Right atrium auricular region (tissue), 2 donors: ENCODE measurements at regions not wholly inside any gene's neighbourhood (a gene's known extent, or its start where the extent isn't known, plus 50 kb on each side); places are given as distances from the start of the nearest gene placed in this dataset.

Experiments used
- DNase-seq: peaks from one replicate; pipeline ENCODE4 v3.0.0-alpha.2; 2019; ENCODE audit warnings: low spot score
- H3K27ac ChIP-seq, 2 donors: fragments of 200-600 bp; sonication (generic); 1 replicate in 1 of 2; 2 replicates in 1 of 2; pipeline ENCODE4 v1.5.1; 2016 to 2019
- H3K27me3 ChIP-seq, 2 donors: fragments of 200-600 bp; sonication (generic); one replicate each; pipeline versions ENCODE4 v1.5.1 to v1.6.0; 2017 to 2019
- H3K36me3 ChIP-seq: fragments of 200-600 bp; sonication (generic); one replicate; pipeline ENCODE4 v1.5.1; 2016
- H3K4me1 ChIP-seq, 2 donors: fragments of 200-600 bp; sonication (generic); one replicate each; pipeline versions ENCODE4 v1.5.1 to v1.6.0; 2017 to 2019
- H3K4me3 ChIP-seq, 2 donors: fragments of 200-600 bp; sonication (generic); 1 replicate in 1 of 2; 2 replicates in 1 of 2; pipeline ENCODE4 v1.5.1; 2017 to 2019; ENCODE audit warnings: mild to moderate bottlenecking in 1 of 2, moderate library complexity in 1 of 2
- H3K9me3 ChIP-seq, 2 donors: fragments of 200-600 bp; sonication (generic); one replicate each; pipeline ENCODE4 v1.5.1; 2019
- TF ChIP-seq, protein P1 (sequence below), 2 donors: fragments of 200-600 bp; sonication (generic); IDR thresholded peaks; one replicate each; pipeline ENCODE4 v1.5.1; 2019; ENCODE audit warnings: antibody characterized with exemption in 2 of 2

GRCh38 chr6:164276211-164276610, 861.7 kb downstream of the QKI start:
- Histone ChIP-seq H3K4me1 (no peaks in the 10 kb centered on the region), H3K4me3 (no peak overlapping the region), H3K27ac (no peak overlapping the region), H3K36me3 (no peaks in the 10 kb centered on the region), H3K27me3 (no peaks in the 10 kb centered on the region), H3K9me3 (no peaks in the 10 kb centered on the region)
- TF ChIP-seq, protein P1, sequence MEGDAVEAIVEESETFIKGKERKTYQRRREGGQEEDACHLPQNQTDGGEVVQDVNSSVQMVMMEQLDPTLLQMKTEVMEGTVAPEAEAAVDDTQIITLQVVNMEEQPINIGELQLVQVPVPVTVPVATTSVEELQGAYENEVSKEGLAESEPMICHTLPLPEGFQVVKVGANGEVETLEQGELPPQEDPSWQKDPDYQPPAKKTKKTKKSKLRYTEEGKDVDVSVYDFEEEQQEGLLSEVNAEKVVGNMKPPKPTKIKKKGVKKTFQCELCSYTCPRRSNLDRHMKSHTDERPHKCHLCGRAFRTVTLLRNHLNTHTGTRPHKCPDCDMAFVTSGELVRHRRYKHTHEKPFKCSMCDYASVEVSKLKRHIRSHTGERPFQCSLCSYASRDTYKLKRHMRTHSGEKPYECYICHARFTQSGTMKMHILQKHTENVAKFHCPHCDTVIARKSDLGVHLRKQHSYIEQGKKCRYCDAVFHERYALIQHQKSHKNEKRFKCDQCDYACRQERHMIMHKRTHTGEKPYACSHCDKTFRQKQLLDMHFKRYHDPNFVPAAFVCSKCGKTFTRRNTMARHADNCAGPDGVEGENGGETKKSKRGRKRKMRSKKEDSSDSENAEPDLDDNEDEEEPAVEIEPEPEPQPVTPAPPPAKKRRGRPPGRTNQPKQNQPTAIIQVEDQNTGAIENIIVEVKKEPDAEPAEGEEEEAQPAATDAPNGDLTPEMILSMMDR (IDR thresholded peaks at IDR 0.05) = no peak
- DNase-seq = no peak

GRCh38 chr6:164275773-164276172, 861.3 kb downstream of the QKI start:
- TF ChIP-seq, protein P1 (IDR thresholded peaks at IDR 0.05) = no peak
- no peaks in the 10 kb centered on the region for H3K4me1 ChIP-seq
- H3K27ac ChIP-seq = no peak overlapping the region
- no peak overlapping the region for H3K4me3 ChIP-seq
- no peaks in the 10 kb centered on the region for H3K36me3 ChIP-seq
- no peaks in the 10 kb centered on the region for H3K9me3 ChIP-seq
- H3K27me3 ChIP-seq = no peaks in the 10 kb centered on the region
- DNase-seq = no peak

DNA sequence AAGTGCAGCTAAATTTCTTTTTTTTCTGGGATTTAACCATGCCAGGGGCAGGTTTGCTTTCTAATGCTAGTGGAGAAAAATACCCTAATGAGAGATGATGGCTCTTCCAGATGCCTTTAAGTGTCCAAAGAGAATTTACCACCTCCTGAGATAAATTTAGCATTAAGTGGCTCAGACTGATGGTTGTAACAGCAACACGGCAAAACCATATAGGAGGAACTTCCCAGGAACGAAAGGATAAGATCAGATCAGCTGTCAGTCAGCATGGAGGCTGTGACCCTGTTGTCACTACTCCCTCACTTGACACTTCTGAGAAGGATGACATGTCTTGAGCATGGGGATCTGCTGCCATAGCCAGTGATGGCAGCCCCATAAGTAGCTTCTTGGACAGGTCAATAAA, 860.0 kb downstream of the QKI start:
- TF ChIP-seq, protein P1 (IDR thresholded peaks at IDR 0.05) = no peak
- Histone ChIP-seq H3K4me1 (no peaks in the 10 kb centered on the region), H3K27me3 (no peaks in the 10 kb centered on the region), H3K4me3 (no peak overlapping the region), H3K36me3 (no peaks in the 10 kb centered on the region), H3K27ac (no peak overlapping the region), H3K9me3 (no peaks in the 10 kb centered on the region)
- no peak for DNase-seq

DNA sequence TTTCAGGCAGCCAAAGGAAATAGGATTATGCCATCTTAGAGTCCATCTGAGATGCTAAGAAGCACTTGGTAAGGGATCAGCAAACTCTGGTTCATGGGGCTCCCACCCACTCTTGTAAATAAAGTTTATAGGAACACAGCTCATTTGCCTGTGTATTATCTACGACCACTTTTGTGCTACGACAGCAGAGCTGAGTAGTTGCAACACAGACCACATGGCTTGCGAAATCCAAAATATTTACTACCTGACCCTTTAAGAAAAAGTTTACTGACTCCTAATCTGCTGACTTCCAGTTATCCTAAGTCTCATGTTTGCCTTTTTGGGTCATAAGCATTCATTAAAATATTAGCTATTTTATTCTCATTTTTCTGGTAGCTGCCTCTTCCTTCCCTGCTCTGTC, 859.0 kb downstream of the QKI start:
- Histone ChIP-seq H3K27me3 (no peaks in the 10 kb centered on the region), H3K4me1 (no peaks in the 10 kb centered on the region), H3K4me3 (no peak overlapping the region), H3K27ac (no peak overlapping the region), H3K9me3 (no peaks in the 10 kb centered on the region), H3K36me3 (no peaks in the 10 kb centered on the region)
- no peak for DNase-seq
- TF ChIP-seq, protein P1 (IDR thresholded peaks at IDR 0.05) = no peak

DNA sequence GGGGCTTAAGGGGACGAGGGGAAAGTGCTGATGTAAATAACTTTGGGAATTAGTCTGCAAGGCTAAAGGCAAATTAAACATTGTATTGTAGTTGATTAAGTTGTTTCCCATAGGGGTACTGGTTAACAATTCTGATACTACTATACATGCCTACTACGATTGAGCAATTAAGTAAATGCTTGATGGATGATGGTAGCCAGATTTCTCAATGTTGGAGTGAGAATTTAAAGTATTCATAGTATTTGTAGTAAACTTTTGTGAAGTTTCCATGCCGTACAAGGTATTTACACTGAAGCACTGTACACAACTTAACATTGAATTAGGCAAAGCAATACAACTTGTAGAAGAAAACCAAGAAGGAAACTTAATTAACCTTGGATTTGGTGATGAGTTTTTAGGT, 852.3 kb downstream of the QKI start:
- Histone ChIP-seq H3K27me3 (no peaks in the 10 kb centered on the region), H3K36me3 (no peaks in the 10 kb centered on the region), H3K9me3 (no peaks in the 10 kb centered on the region), H3K27ac (no peak overlapping the region), H3K4me3 (no peak overlapping the region), H3K4me1 (no peaks in the 10 kb centered on the region)
- no peak for DNase-seq
- TF ChIP-seq, protein P1 (IDR thresholded peaks at IDR 0.05) = no peak

GRCh38 chr6:164262348-164262747, 847.8 kb downstream of the QKI start:
- H3K27me3 ChIP-seq = no peaks in the 10 kb centered on the region
- no peak for DNase-seq
- TF ChIP-seq, protein P1 (IDR thresholded peaks at IDR 0.05) = no peak

More at GRCh38 chr6:164262348-164262747, 847.8 kb downstream of the QKI start:
- H3K4me3 ChIP-seq = no peak overlapping the region
- no peaks in the 10 kb centered on the region for H3K9me3 ChIP-seq
- H3K36me3 ChIP-seq = no peaks in the 10 kb centered on the region
- H3K4me1 ChIP-seq = no peaks in the 10 kb centered on the region
- no peak overlapping the region for H3K27ac ChIP-seq
